H9 (cell line): ENCODE measurements at regions not wholly inside any gene's neighbourhood (a gene's known extent, or its start where the extent isn't known, plus 50 kb on each side); places are given as distances from the start of the nearest gene placed in this dataset.

ENCODE experiments used
- DNase-seq: peaks from one replicate; pipeline ENCODE4 v3.0.0-alpha.2; 2017
- H2AFZ ChIP-seq: one replicate; pipeline ENCODE4 v1.6.1; 2013; ENCODE audit warnings: mild to moderate bottlenecking, low read length, control low read depth, moderate library complexity
- H2AK5ac ChIP-seq: 2 replicates; pipeline ENCODE4 v1.6.1; 2013; ENCODE audit warnings: low read length, control low read depth, mixed read lengths; ENCODE audit not compliant: insufficient read length
- H2BK120ac ChIP-seq: one replicate; pipeline ENCODE4 v1.6.1; 2013; ENCODE audit warnings: low read depth, mild to moderate bottlenecking, low read length, control low read depth, inconsistent platforms; ENCODE audit not compliant: poor library complexity, severe bottlenecking
- H2BK12ac ChIP-seq: 2 replicates; pipeline ENCODE4 v1.6.1; 2013; ENCODE audit warnings: low read length, control low read depth, mixed read lengths, low read depth; ENCODE audit not compliant: insufficient read length
- H2BK15ac ChIP-seq: 2 replicates; pipeline ENCODE4 v1.6.1; 2013; ENCODE audit warnings: low read depth, low read length, control low read depth
- H2BK20ac ChIP-seq: one replicate; pipeline ENCODE4 v1.6.1; 2013; ENCODE audit warnings: low read depth, mild to moderate bottlenecking, low read length, control low read depth, inconsistent platforms; ENCODE audit not compliant: poor library complexity, severe bottlenecking
- H2BK5ac ChIP-seq: 2 replicates; pipeline ENCODE4 v1.6.1; 2013; ENCODE audit warnings: low read length, control low read depth, mixed read lengths; ENCODE audit not compliant: insufficient read length
- H3K14ac ChIP-seq: 2 replicates; pipeline ENCODE4 v1.6.1; 2013; ENCODE audit warnings: low read length, control low read depth; ENCODE audit not compliant: insufficient read depth
- H3K18ac ChIP-seq: 2 replicates; pipeline ENCODE4 v1.6.1; 2013; ENCODE audit warnings: low read depth, mild to moderate bottlenecking, mixed read lengths, low read length, control low read depth; ENCODE audit not compliant: insufficient read length
- H3K23ac ChIP-seq: 2 replicates; pipeline ENCODE4 v1.6.1; 2013; ENCODE audit warnings: low read length, control low read depth, mixed read lengths, low read depth; ENCODE audit not compliant: insufficient read length
- H3K23me2 ChIP-seq: 2 replicates; pipeline ENCODE4 v1.6.1; 2013; ENCODE audit warnings: low read depth, mild to moderate bottlenecking, mixed read lengths, low read length, control low read depth; ENCODE audit not compliant: insufficient read length, poor library complexity, severe bottlenecking
- H3K27ac ChIP-seq: 2 replicates; pipeline ENCODE4 v1.5.1; 2013; ENCODE audit warnings: low read length, control low read depth, mixed read lengths, low read depth; ENCODE audit not compliant: insufficient read length
- H3K27me3 ChIP-seq: 2 replicates; pipeline ENCODE4 v1.6.1; 2013; ENCODE audit warnings: low read length, control low read depth, inconsistent platforms; ENCODE audit not compliant: insufficient read depth
- H3K4ac ChIP-seq: 2 replicates; pipeline ENCODE4 v1.6.1; 2013; ENCODE audit warnings: low read depth, mild to moderate bottlenecking, control low read depth, inconsistent platforms, low read length, moderate library complexity
- H3K4me1 ChIP-seq: 2 replicates; pipeline ENCODE4 v1.6.1; 2013; ENCODE audit warnings: low read length, control low read depth, inconsistent platforms; ENCODE audit not compliant: insufficient read depth
- H3K4me2 ChIP-seq: 2 replicates; pipeline ENCODE4 v1.6.1; 2013; ENCODE audit warnings: low read length, control low read depth, mixed read lengths; ENCODE audit not compliant: insufficient read length, insufficient read depth
- H3K56ac ChIP-seq: 2 replicates; pipeline ENCODE4 v1.6.1; 2013; ENCODE audit warnings: low read depth, mild to moderate bottlenecking, mixed read lengths, low read length, control low read depth; ENCODE audit not compliant: insufficient read length
- H3K79me1 ChIP-seq: 2 replicates; pipeline ENCODE4 v1.6.1; 2013; ENCODE audit warnings: low read depth, mild to moderate bottlenecking, moderate library complexity, low read length, control low read depth, inconsistent platforms; ENCODE audit not compliant: insufficient read depth, poor library complexity, severe bottlenecking
- H3K79me2 ChIP-seq: 2 replicates; pipeline ENCODE4 v1.6.1; 2013; ENCODE audit warnings: low read length, control low read depth, inconsistent platforms; ENCODE audit not compliant: insufficient read depth
- H3K9ac ChIP-seq: 2 replicates; pipeline ENCODE4 v1.6.1; 2013; ENCODE audit warnings: low read length, control low read depth, mixed read lengths; ENCODE audit not compliant: insufficient read length; ENCODE audit errors: extremely low read depth
- H3K9me3 ChIP-seq: one replicate; pipeline ENCODE4 v1.6.1; 2013; ENCODE audit warnings: low read depth, low read length, inconsistent platforms; ENCODE audit not compliant: control insufficient read depth
- H3T11ph ChIP-seq: one replicate; pipeline ENCODE4 v1.6.1; 2013; ENCODE audit warnings: mild to moderate bottlenecking, low read length, control low read depth, inconsistent platforms
- H4K20me1 ChIP-seq: one replicate; pipeline ENCODE4 v1.6.1; 2013; ENCODE audit not compliant: control insufficient read depth, insufficient read length, insufficient read depth
- H4K5ac ChIP-seq: 2 replicates; pipeline ENCODE4 v1.6.1; 2013; ENCODE audit warnings: low read depth, mild to moderate bottlenecking, mixed read lengths, low read length, control low read depth; ENCODE audit not compliant: insufficient read length
- H4K8ac ChIP-seq: replicated peaks from 2 replicates; pipeline ENCODE4 v1.6.1; 2013; ENCODE audit warnings: low read length, control low read depth, mixed read lengths, low read depth; ENCODE audit not compliant: insufficient read length
- H4K91ac ChIP-seq: 2 replicates; pipeline ENCODE4 v1.6.1; 2013; ENCODE audit warnings: low read depth, mild to moderate bottlenecking, moderate library complexity, mixed read lengths, low read length, control low read depth; ENCODE audit not compliant: insufficient read length
- H3K27ac Mint-ChIP-seq, 3 experiments: 2 replicates in 2 of 3; 3 replicates in 1 of 3; pipeline ENCODE4 v1.8.0; 2020 to 2021; ENCODE audit warnings: mixed read lengths in 3 of 3, mild to moderate bottlenecking in 1 of 3, moderate library complexity in 1 of 3
- H3K27me3 Mint-ChIP-seq: 2 replicates; pipeline ENCODE4 v1.8.0; 2021; ENCODE audit warnings: low read depth, mild to moderate bottlenecking, moderate library complexity, mixed read lengths
- H3K36me3 Mint-ChIP-seq, 3 experiments: 2 replicates in 2 of 3; 3 replicates in 1 of 3; pipeline ENCODE4 v1.8.0; 2020 to 2021; ENCODE audit warnings: low read depth in 3 of 3, mixed read lengths in 3 of 3; ENCODE audit not compliant: insufficient read depth in 1 of 3
- H3K4me1 Mint-ChIP-seq, 2 experiments: 2 replicates each; pipeline ENCODE4 v1.8.0; 2020; ENCODE audit warnings: mixed read lengths in 2 of 2
- H3K4me3 Mint-ChIP-seq, 2 experiments: 2 replicates in 1 of 2; 3 replicates in 1 of 2; pipeline ENCODE4 v1.8.0; 2020 to 2021; ENCODE audit warnings: mild to moderate bottlenecking in 2 of 2, mixed read lengths in 2 of 2, moderate library complexity in 1 of 2
- H3K9me3 Mint-ChIP-seq, 2 experiments: 2 replicates in 1 of 2; 3 replicates in 1 of 2; pipeline ENCODE4 v1.8.0; 2020; ENCODE audit warnings: mild to moderate bottlenecking in 2 of 2, mixed read lengths in 2 of 2, moderate library complexity in 1 of 2
- WGBS: extraction: QIAGEN DNeasy Blood & Tissue Kit; methylation state at CpG from one replicate; pipeline ENCODE4 v1.1.7; 2013; ENCODE audit warnings: missing lambda C conversion rate, low lambda C conversion rate, mixed read lengths; ENCODE audit not compliant: insufficient read length; ENCODE audit errors: extremely low coverage; 5-methylcytosine and 5-hydroxymethylcytosine counted together
- TF ChIP-seq, protein P1 (sequence below): fragments of 200-600 bp; sonication (generic); conservative IDR thresholded peaks from 3 replicates; pipeline ENCODE4 v1.8.0; 2021; ENCODE audit warnings: antibody characterized with exemption, mild to moderate bottlenecking

DNA sequence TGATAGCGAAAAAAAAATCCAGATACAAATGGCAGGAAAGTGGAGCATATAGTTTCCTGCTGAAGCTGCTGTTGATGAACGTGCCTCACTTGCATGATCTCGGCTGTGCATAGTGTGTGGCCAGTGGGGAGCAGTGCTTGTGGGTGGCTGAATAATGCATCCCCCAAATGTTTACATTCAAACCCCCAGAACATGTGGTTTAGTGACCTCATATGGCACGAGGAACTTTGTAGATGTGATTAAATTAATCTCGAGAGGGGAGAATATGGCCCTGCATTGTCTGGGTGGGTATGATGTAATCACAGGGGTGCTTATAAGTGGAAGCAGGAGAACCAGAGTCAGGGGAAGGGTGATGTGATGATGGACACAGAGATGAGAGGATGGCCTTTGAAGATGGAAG, 425.0 kb downstream of the TMEM121 start:
- Mint-ChIP-seq H3K9me3 (peaks cover 88 to 94% of the 10 kb centered on the region in 2 experiments), H3K4me3 (no peak overlapping the region), H3K4me1 (no peaks in the 10 kb centered on the region), H3K27ac (no peak overlapping the region), H3K27me3 (peaks cover 2% of the 10 kb centered on the region; the same call in 1 of the 2 replicates), H3K36me3 (peaks cover 0 to 24% (median 12%) of the 10 kb centered on the region in 3 experiments; a peak in 6 of 7 replicates)
- no peak overlapping the region for H3K23ac ChIP-seq
- no peak overlapping the region for H2BK5ac ChIP-seq
- H3K27ac ChIP-seq: no peak overlapping the region
- no peaks in the 10 kb centered on the region for H3K79me1 ChIP-seq
- H3K18ac ChIP-seq: no peak overlapping the region
- no peak overlapping the region for H2BK15ac ChIP-seq
- no peak overlapping the region for H4K91ac ChIP-seq
- H2BK12ac ChIP-seq: no peak overlapping the region
- H3K9me3 ChIP-seq: peaks cover 73% of the 10 kb centered on the region
- H3K4me2 ChIP-seq: no peak overlapping the region
- no peak overlapping the region for H2AK5ac ChIP-seq
- no peaks in the 10 kb centered on the region for H3K79me2 ChIP-seq
- H3K14ac ChIP-seq: no peak overlapping the region
- H3K4me1 ChIP-seq: no peaks in the 10 kb centered on the region
- no peak overlapping the region for H2BK120ac ChIP-seq
- H4K5ac ChIP-seq: no peak overlapping the region
- H3K23me2 ChIP-seq: no peaks in the 10 kb centered on the region
- TF ChIP-seq, protein P1, sequence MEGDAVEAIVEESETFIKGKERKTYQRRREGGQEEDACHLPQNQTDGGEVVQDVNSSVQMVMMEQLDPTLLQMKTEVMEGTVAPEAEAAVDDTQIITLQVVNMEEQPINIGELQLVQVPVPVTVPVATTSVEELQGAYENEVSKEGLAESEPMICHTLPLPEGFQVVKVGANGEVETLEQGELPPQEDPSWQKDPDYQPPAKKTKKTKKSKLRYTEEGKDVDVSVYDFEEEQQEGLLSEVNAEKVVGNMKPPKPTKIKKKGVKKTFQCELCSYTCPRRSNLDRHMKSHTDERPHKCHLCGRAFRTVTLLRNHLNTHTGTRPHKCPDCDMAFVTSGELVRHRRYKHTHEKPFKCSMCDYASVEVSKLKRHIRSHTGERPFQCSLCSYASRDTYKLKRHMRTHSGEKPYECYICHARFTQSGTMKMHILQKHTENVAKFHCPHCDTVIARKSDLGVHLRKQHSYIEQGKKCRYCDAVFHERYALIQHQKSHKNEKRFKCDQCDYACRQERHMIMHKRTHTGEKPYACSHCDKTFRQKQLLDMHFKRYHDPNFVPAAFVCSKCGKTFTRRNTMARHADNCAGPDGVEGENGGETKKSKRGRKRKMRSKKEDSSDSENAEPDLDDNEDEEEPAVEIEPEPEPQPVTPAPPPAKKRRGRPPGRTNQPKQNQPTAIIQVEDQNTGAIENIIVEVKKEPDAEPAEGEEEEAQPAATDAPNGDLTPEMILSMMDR: no peak
- no peak for DNase-seq
- no peaks in the 10 kb centered on the region for H3K27me3 ChIP-seq
- H3T11ph ChIP-seq: no peak overlapping the region
- no peak overlapping the region for H3K56ac ChIP-seq
- no CpG with 5 or more reads among the region's 5 CpGs for WGBS
- H3K9ac ChIP-seq: no peak overlapping the region
- H4K8ac ChIP-seq: no peak overlapping the region
- H2BK20ac ChIP-seq: no peak overlapping the region
- H3K4ac ChIP-seq: no peak overlapping the region
- no peak overlapping the region for H2AFZ ChIP-seq
- no peaks in the 10 kb centered on the region for H4K20me1 ChIP-seq
